CD4-positive, alpha-beta T cell (primary cell): ENCODE measurements at regions not wholly inside any gene's neighbourhood (a gene's known extent, or its start where the extent isn't known, plus 50 kb on each side); places are given as distances from the start of the nearest gene placed in this dataset.

Source experiments
- ATAC-seq: fragments of 200-7000 bp; cut with Tn5 transposase; one replicate; pipeline ENCODE4 v1.10.0; 2022; ENCODE audit warnings: mild to moderate bottlenecking; ENCODE audit not compliant: poor library complexity
- CTCF ChIA-PET: fragments of 350-600 bp; sonication (Branson Sonifier 250); formaldehyde crosslinking; loops from one replicate; lab custom pipeline; 2021; ENCODE audit warnings: antibody characterized with exemption, inconsistent platforms; lab: Charles Lee
- POLR2A ChIA-PET: fragments of 350-600 bp; sonication (Branson Sonifier 250); formaldehyde crosslinking; loops from one replicate; lab custom pipeline; 2021; ENCODE audit warnings: antibody characterized with exemption, inconsistent platforms; lab: Charles Lee
- DNase-seq, 14 experiments: peaks; one replicate each; pipeline ENCODE4 v3.0.0-alpha.2; 2013 to 2020; ENCODE audit warnings: mixed read lengths in 2 of 14
- H3K27ac ChIP-seq, 2 donors: one replicate each; pipeline versions ENCODE4 v1.5.1 to v1.7.0; 2013; ENCODE audit warnings: low read length in 2 of 2, low read depth in 1 of 2, mild to moderate bottlenecking in 1 of 2
- H3K27me3 ChIP-seq, 2 experiments: 1 replicate in 1 of 2; 2 replicates in 1 of 2; pipeline versions ENCODE4 v1.6.1 to v1.7.0; 2013; ENCODE audit warnings: low read length in 2 of 2, control low read depth in 1 of 2, mild to moderate bottlenecking in 1 of 2, moderate library complexity in 1 of 2; ENCODE audit not compliant: insufficient read depth in 2 of 2, control insufficient read depth in 1 of 2
- H3K36me3 ChIP-seq: one replicate; pipeline ENCODE4 v1.6.1; 2013; ENCODE audit warnings: low read length, control low read depth; ENCODE audit not compliant: insufficient read depth
- H3K4me1 ChIP-seq: one replicate; pipeline ENCODE4 v1.6.1; 2013; ENCODE audit warnings: low read length, control low read depth; ENCODE audit not compliant: insufficient read depth
- H3K4me3 ChIP-seq: one replicate; pipeline ENCODE4 v1.5.1; 2013; ENCODE audit warnings: mild to moderate bottlenecking, low read length, moderate library complexity
- H3K9me3 ChIP-seq, 2 experiments: 1 replicate in 1 of 2; 2 replicates in 1 of 2; pipeline versions ENCODE4 v1.6.1 to v1.7.0; 2013; ENCODE audit warnings: low read length in 2 of 2, mild to moderate bottlenecking in 2 of 2, control low read depth in 1 of 2, moderate library complexity in 1 of 2; ENCODE audit not compliant: control insufficient read depth in 1 of 2, insufficient read depth in 1 of 2
- H3K27ac Mint-ChIP-seq: one replicate; pipeline ENCODE4 v1.8.0; 2020; ENCODE audit warnings: mixed read lengths
- H3K27me3 Mint-ChIP-seq: one replicate; pipeline ENCODE4 v1.8.0; 2021; ENCODE audit warnings: mixed read lengths
- H3K36me3 Mint-ChIP-seq: one replicate; pipeline ENCODE4 v1.8.0; 2021; ENCODE audit warnings: low read depth, mixed read lengths
- H3K4me1 Mint-ChIP-seq: one replicate; pipeline ENCODE4 v1.8.0; 2021; ENCODE audit warnings: low read depth, mixed read lengths
- H3K4me3 Mint-ChIP-seq: one replicate; pipeline ENCODE4 v1.8.0; 2020; ENCODE audit warnings: mild to moderate bottlenecking, mixed read lengths
- H3K9me3 Mint-ChIP-seq: one replicate; pipeline ENCODE4 v1.8.0; 2020; ENCODE audit warnings: mixed read lengths
- CTCF ChIP-seq: fragments of 200-600 bp; IDR thresholded peaks from one replicate; pipeline ENCODE4 v1.8.0; 2022; ENCODE audit warnings: antibody characterized with exemption, mild to moderate bottlenecking
- intact Hi-C, 2 experiments: fragments of 100-400 bp; cut with DNase I in 1 of 2; cut with micrococcal nuclease in 1 of 2; formaldehyde crosslinking; loops; one replicate each; pipeline versions ENCODE4 v1.15.1 to v1.9.0; 2023 to 2025; cut with DNase I, micrococcal nuclease

- H3K4me1 ChIP-seq, result no peaks in the 10 kb centered on the region
- intact Hi-C loops, result no loop called here
- no peaks in the 10 kb centered on the region for H3K4me1 Mint-ChIP-seq
- POLR2A ChIA-PET, result no interaction called here
- H3K9me3 ChIP-seq, result no peaks in the 10 kb centered on the region
- no peak overlapping the region for H3K27ac ChIP-seq
- no peaks in the 10 kb centered on the region for H3K36me3 Mint-ChIP-seq
- H3K9me3 Mint-ChIP-seq, result no peaks in the 10 kb centered on the region
- H3K27me3 Mint-ChIP-seq, result no peaks in the 10 kb centered on the region
- DNase-seq (no peak), ATAC-seq (no peak)
- no peaks in the 10 kb centered on the region for H3K36me3 ChIP-seq
- H3K4me3 Mint-ChIP-seq, result no peak overlapping the region
- H3K27ac Mint-ChIP-seq, result no peak overlapping the region
- TF ChIP-seq CTCF, result no peak
- CTCF ChIA-PET, result no interaction called here
- no peaks in the 10 kb centered on the region for H3K27me3 ChIP-seq
- no peak overlapping the region for H3K4me3 ChIP-seq
Measured at GRCh38 chr3:14252321-14253021, 73.9 kb downstream of the LSM3 start.

GRCh38 chr3:14253022-14253706 is 74.5 kb downstream of the LSM3 start:
- no peaks in the 10 kb centered on the region for H3K36me3 Mint-ChIP-seq

GRCh38 chr3:14253707-14254382 is 75.2 kb downstream of the LSM3 start:
- Histone ChIP-seq H3K4me1 (no peaks in the 10 kb centered on the region), H3K36me3 (no peaks in the 10 kb centered on the region), H3K4me3 (no peak overlapping the region), H3K27me3 (no peaks in the 10 kb centered on the region), H3K9me3 (no peaks in the 10 kb centered on the region), H3K27ac (no peak overlapping the region)
- Mint-ChIP-seq H3K27me3 (no peaks in the 10 kb centered on the region), H3K36me3 (no peaks in the 10 kb centered on the region), H3K4me1 (no peaks in the 10 kb centered on the region), H3K4me3 (no peak overlapping the region), H3K27ac (no peak overlapping the region), H3K9me3 (no peaks in the 10 kb centered on the region)
- ATAC-seq, result no peak
- ChIA-PET CTCF (no interaction called here), POLR2A (no interaction called here)
- intact Hi-C loops, result no loop called here
- TF ChIP-seq CTCF, result no peak
- DNase-seq, result no peak

More at GRCh38 chr3:14253022-14253706, 74.5 kb downstream of the LSM3 start:
- ChIA-PET POLR2A (no interaction called here), CTCF (no interaction called here)
- Histone ChIP-seq H3K27me3 (no peaks in the 10 kb centered on the region), H3K36me3 (no peaks in the 10 kb centered on the region), H3K4me1 (no peaks in the 10 kb centered on the region), H3K4me3 (no peak overlapping the region), H3K9me3 (no peaks in the 10 kb centered on the region), H3K27ac (no peak overlapping the region)
- Mint-ChIP-seq H3K27me3 (no peaks in the 10 kb centered on the region), H3K4me1 (no peaks in the 10 kb centered on the region), H3K4me3 (no peak overlapping the region), H3K9me3 (no peaks in the 10 kb centered on the region), H3K27ac (no peak overlapping the region)
- TF ChIP-seq CTCF, result no peak
- intact Hi-C loops, result no loop called here
- ATAC-seq (no peak), DNase-seq (no peak)
